ENCODE measurements at regions not wholly inside any gene's neighbourhood (a gene's known extent, or its start where the extent isn't known, plus 50 kb on each side); places are given as distances from the start of the nearest gene placed in this dataset.

DNA sequence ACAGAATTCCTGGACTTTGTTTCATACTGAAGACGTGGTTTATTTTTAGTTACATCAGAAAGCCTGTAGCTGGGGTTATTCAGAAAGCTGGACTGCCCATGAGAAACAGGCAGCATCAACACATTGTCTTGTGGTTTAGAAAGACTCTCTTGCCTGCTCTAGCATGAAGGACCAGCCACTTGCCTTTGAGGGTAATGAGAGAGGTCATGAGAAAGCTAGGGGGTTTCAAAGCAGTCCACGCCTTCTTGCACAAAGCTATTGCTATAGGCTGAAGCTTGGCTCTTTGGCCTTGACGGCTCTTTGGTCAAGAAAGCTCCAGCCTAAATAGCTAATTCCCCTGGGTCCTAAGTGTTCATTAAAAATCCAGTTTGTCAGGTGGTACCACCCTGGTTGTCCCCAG, 208.1 kb downstream of the PRDM2 start:
- H3K27me3 ChIP-seq, result no peaks in the 10 kb centered on the region
- intact Hi-C loops (cut with DNase I), result no loop called here
- H3K4me1 ChIP-seq, result no peaks in the 10 kb centered on the region
- TF ChIP-seq, protein P1, sequence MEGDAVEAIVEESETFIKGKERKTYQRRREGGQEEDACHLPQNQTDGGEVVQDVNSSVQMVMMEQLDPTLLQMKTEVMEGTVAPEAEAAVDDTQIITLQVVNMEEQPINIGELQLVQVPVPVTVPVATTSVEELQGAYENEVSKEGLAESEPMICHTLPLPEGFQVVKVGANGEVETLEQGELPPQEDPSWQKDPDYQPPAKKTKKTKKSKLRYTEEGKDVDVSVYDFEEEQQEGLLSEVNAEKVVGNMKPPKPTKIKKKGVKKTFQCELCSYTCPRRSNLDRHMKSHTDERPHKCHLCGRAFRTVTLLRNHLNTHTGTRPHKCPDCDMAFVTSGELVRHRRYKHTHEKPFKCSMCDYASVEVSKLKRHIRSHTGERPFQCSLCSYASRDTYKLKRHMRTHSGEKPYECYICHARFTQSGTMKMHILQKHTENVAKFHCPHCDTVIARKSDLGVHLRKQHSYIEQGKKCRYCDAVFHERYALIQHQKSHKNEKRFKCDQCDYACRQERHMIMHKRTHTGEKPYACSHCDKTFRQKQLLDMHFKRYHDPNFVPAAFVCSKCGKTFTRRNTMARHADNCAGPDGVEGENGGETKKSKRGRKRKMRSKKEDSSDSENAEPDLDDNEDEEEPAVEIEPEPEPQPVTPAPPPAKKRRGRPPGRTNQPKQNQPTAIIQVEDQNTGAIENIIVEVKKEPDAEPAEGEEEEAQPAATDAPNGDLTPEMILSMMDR (IDR thresholded peaks at IDR 0.05), result no peak
- no peak overlapping the region for H3K4me3 ChIP-seq
- H3K9me3 ChIP-seq, result peaks cover 0 to 5% of the 10 kb centered on the region in 2 donors
- H3K36me3 ChIP-seq, result no peaks in the 10 kb centered on the region
- DNase-seq, result no peak
- ATAC-seq, result no peak
- H3K27ac ChIP-seq, result no peak overlapping the region

DNA sequence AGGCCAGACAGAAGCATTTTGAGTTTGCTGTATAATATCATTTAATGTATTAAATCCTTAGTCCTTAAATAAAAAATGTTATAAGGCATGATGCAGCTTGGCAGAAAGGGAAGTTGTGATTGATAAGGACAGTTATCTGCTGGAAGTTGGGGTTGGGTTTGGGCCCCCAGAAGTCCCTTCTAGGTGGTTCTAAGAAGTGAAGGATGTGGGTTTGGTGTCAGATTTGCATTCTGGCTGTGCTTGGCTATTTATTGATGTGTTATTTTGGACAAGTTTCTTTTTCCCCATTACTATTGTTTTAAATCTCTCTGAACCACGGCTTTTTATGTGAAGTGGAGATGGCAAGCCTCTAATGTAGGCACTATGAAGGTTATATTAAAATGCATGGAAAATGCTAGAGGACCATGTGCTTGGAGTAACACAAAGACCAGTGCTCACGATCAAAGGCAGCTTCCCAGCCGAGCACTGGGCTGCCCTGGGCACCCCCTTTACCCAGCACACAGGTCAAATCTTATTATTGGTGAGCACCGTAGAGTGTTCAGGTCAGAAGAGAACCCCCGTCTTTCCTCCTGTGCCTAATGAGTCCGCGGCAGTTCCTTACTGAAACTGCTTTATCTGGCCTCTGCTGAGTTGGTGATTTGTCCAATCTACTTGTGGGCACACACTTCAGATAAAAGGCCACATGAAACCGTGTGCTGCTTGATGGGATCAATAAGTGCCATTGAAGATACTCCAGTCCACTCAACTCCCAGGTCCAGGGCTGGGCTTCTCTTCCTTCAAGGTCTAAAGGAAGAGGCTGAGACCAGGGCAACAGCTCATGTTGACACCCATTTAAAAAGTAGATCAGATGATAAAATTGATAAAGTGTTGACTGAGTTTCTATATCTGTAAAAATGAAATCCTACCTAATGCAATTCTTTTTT, 212.0 kb downstream of the PRDM2 start:
- intact Hi-C loops (cut with DNase I), result no loop called here
- H3K27me3 ChIP-seq, result no peaks in the 10 kb centered on the region
- ATAC-seq, result peak; percentile 85

DNA sequence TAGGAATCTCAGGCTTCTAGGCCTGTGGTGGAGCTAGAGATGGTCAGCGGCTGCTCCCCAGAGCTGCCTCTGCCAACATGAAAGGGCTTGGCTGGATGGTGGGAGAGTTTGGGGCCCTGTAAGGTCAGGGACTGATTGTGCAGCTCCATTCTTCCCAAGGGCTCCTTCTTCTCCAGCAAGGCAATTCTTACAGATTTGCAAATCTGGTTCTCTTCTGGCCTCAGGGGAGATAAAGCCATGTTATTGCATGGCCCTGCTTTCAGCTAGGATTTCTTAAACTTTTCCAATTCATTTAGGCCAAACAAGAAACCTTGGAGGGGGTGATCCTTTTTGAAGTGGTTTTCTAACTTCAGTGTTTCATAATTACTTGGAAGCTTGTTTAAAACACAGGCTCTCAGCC, 213.4 kb downstream of the PRDM2 start:
- intact Hi-C loops (cut with DNase I), result no loop called here
- TF ChIP-seq, protein P1 (IDR thresholded peaks at IDR 0.05), result no peak
- no peak for DNase-seq
- no peak for ATAC-seq
- H3K36me3 ChIP-seq, result no peaks in the 10 kb centered on the region
- H3K4me3 ChIP-seq, result no peak overlapping the region
- H3K27me3 ChIP-seq, result no peaks in the 10 kb centered on the region
- H3K9me3 ChIP-seq, result no peaks in the 10 kb centered on the region
- no peak overlapping the region for H3K27ac ChIP-seq
- H3K4me1 ChIP-seq, result no peaks in the 10 kb centered on the region

More for the DNA sequence above, 212.0 kb downstream of the PRDM2 start:
- TF ChIP-seq, protein P1 (IDR thresholded peaks at IDR 0.05), result no peak
- Histone ChIP-seq H3K36me3 (no peaks in the 10 kb centered on the region), H3K27ac (no peak overlapping the region), H3K4me3 (no peak overlapping the region), H3K9me3 (no peaks in the 10 kb centered on the region), H3K4me1 (no peaks in the 10 kb centered on the region)
- peak in 1 of 4 donors; percentile 39 for DNase-seq

DNA sequence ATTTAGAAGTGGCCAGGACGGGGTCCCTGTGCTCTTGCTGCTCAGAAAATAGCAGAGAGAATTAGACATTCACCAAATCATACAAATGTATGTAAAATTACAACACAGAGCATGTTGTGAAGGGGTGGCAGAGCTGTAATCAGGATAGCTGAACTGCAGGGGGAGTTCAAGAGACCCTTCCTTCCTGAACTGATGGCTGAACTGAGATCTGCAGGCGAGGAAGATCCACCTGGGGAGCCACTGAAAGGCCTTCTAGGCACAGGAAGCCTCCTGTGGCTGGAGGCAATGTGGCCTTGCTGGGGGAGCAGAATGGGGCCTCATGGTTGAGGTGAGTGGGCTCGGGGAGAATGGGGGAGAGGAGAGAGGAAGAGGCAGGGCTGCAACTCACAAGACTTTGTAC, 216.5 kb downstream of the PRDM2 start:
- intact Hi-C loops (cut with DNase I), result no loop called here
- H3K27me3 ChIP-seq, result no peaks in the 10 kb centered on the region

DNA sequence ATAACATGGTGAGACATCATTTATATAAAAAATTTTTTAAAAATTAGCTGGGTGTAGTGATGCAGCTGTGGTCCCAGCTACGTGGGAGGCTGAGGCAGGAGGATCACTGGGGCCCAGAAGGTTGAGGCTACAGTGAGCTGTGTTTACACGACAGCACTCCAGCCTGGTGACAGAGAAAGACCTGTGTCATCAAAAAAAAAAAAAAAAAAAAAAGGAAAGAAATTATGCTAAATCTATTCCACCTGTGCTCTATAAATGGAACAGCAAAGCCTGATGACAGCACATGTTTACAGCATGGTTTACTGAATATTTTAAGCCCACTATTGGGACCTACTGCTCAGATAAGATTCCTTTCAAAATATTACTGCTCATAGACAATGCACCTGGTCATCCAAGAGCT, 217.6 kb downstream of the PRDM2 start:
- Histone ChIP-seq H3K27ac (no peak overlapping the region), H3K36me3 (no peaks in the 10 kb centered on the region), H3K9me3 (no peaks in the 10 kb centered on the region), H3K4me1 (no peaks in the 10 kb centered on the region), H3K4me3 (no peak overlapping the region), H3K27me3 (no peaks in the 10 kb centered on the region)
- intact Hi-C loops (cut with DNase I), result no loop called here
- no peak for ATAC-seq
- no peak for DNase-seq
- TF ChIP-seq, protein P1 (IDR thresholded peaks at IDR 0.05), result no peak

More for the DNA sequence above, 216.5 kb downstream of the PRDM2 start:
- Histone ChIP-seq H3K27ac (no peak overlapping the region), H3K4me3 (no peak overlapping the region), H3K9me3 (no peaks in the 10 kb centered on the region), H3K36me3 (no peaks in the 10 kb centered on the region), H3K4me1 (no peaks in the 10 kb centered on the region)
- DNase-seq (no peak), ATAC-seq (no peak)
- TF ChIP-seq, protein P1 (IDR thresholded peaks at IDR 0.05), result no peak
